NCI-H2081 (cell line): ENCODE measurements at regions not wholly inside any gene's neighbourhood (a gene's known extent, or its start where the extent isn't known, plus 50 kb on each side); places are given as distances from the start of the nearest gene placed in this dataset.
A peak's percentile ranks its signal among the peaks of the same experiment; 100 is the strongest.
"Not testable (repeated sequence)": the region's sequence is repeated elsewhere in the genome, so short reads cannot be mapped to it uniquely, and the experiment has no call there.

ENCODE experiments used
- DNase-seq, 2 experiments: peaks; one replicate each; lab custom pipeline; 2025; lab: John Stamatoyannopoulos, UW

- no peak for DNase-seq
These were observed 127.9 kb downstream of the EVA1A start for GRCh38 chr2:75432761-75433361.

DNA sequence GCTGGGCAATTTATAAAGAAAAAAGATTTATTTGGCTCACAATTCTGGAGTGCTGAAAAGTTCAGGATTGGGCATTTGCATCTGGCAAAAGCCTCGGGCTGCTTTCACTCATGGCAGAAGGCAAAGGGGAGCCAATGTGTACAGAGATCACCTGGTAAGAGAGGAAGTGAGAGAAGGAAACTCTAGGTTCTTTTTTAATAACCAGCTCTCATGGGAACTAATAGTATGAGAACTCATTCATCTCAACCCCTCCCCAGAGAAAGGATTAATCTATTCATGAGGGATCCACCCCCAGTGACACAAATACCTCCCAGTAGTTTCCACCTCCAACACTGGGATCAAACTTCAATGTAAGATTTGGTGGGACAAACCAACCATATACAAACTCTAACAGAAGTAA, 129.0 kb downstream of the EVA1A start:
- DNase-seq, result no peak

- DNase-seq, result no peak
These were observed 129.5 kb downstream of the EVA1A start for GRCh38 chr2:75431276-75431675.

DNA sequence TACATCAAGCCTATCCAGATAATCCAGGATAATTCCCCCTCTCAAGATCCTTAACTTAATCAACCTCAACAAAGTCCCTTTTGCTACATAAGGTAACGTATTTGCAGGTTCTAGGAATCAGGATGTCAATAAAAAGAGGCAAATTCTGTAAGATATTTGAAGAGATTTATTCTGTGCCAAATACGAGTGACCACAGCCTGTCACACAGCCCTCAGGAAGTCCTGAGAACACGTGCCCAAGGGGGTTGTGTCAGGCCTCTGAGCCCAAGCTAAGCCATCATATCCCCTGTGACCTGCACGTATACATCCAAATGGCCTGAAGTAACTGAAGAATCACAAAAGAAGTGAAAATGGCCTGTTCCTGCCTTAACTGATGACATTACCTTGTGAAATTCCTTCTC, 130.3 kb downstream of the EVA1A start:
- DNase-seq, result not testable (repeated sequence)

GRCh38 chr2:75428646-75429443, 131.9 kb downstream of the EVA1A start:
- no peak for DNase-seq

GRCh38 chr2:75428060-75428459, 132.7 kb downstream of the EVA1A start:
- DNase-seq, result no peak

GRCh38 chr2:75424936-75425619, 135.7 kb downstream of the EVA1A start:
- no peak for DNase-seq

GRCh38 chr2:75421986-75422385, 138.8 kb downstream of the EVA1A start:
- DNase-seq, result no peak

DNA sequence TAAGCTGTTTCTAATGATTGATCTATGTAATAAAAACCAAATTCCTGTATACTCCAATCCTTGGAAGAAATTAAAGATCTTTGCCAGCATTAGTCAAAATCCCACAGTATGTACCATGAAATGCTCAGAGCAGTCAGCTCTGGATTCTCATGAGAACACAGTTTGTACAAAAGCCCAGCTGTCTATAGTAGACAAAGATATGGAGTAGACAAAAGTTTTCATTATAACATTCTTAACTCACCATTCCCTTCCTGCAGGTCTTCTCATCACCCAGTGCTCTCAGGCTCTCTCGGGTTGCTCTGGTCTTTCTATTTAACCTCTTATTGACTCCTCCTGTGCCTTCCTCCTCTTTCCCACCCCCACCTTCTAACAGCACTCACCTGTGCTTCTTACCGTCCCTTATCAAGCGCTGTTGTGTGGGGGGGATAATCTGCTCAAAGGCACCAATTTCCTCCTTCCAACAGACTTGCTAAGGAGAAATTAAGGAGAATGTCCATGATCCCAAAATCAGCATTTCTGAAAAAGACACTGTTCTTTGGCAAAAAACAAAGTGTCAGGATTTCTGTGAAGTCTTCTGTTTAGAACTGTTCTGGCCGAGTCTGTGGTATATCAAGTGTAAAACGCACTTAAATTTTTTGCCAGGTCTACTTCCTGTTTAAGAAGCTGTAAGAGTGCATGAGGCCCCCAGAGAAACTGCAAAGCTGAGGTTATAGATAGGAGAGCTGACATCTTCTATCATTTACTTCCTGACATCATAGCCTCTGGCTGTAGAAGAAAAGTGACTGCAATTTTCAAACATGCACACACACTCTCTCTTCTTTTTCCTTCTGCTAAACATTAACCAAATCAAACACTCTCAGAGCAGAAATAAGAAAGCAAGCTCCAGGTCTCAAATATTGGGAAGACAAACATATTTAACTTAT, 144.1 kb downstream of the EVA1A start:
- no peak for DNase-seq

DNA sequence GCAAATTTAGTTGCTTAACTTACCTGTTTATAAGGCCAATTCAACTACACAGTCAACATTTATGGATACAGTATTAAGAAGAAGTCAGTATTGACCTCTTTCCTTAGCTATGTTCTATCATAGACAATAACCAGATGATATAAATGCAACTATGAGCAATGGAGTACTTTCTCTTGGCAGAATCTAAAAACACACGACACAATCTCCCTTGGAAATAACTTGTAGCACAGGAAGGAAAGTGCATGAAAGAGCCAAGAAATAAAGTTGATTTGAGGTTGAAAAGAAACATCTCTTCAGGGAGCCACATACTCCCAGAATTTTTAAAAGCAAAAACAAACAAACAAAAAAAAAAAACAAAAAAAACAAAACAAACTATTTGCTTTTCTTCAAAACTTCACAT, 145.0 kb downstream of the EVA1A start:
- no peak for DNase-seq

DNA sequence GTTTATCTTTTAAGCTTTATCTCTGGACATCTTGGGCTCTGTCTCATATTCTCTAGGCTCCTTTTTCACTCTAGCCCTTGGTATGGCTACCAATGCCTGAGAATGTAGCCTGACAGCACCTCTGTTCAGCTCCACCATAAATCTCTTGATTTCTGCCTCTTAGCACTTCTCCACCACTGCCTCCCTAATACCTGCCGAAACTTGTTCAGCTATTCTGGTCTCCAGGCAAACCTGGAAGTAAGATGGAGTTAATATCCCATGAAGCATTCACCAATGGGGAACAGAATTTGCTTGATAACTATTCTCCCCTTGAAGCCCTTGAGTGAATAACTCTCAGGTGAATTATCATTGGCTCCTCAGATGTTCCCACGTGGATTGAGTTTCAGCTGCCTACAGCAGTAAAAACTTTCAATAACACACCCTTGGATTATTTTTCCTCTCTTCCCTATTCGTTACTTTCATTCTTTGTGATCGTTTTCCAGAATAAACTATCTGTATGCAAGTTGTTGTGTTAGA, 145.6 kb downstream of the EVA1A start:
- no peak for DNase-seq

GRCh38 chr2:75411574-75411973, 149.2 kb downstream of the EVA1A start:
- no peak for DNase-seq

DNA sequence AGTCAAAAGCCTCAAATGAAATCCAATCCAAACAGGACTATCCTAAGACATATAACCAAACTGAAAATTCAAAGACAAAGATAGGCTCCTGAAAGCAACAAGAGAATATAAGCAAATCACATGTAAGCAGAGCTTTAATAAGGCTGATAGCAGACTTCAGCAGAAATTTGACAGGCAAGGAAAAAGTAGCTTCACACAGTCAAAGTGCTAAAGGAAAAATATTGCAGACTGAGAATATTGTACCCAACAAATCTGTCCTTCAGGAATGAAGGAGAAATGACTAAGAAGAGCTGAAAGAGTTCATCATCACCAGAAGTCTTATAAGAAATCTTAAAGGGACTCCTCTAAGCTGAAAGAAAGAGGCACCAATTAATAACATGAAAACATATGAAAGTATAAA, 150.0 kb downstream of the EVA1A start:
- DNase-seq, result no peak

DNA sequence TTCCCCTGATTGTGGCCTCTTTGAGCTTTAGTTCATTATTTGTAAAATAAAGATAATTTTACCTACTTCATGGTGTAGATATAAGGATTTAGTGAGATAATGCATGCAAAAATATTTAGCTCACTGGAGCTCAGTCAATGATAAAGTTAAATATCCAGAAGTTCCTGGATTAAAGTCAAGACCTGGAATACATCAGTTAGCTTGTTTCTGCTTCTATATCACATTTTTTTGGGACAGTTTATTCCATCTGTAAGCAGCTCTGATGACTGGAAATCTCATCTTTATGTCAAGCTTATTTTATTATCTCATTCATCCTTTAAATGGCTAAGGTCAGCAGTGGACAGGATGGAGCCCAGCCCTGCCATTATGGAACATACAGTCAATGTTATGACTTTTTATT, 152.0 kb downstream of the EVA1A start:
- DNase-seq, result no peak

DNA sequence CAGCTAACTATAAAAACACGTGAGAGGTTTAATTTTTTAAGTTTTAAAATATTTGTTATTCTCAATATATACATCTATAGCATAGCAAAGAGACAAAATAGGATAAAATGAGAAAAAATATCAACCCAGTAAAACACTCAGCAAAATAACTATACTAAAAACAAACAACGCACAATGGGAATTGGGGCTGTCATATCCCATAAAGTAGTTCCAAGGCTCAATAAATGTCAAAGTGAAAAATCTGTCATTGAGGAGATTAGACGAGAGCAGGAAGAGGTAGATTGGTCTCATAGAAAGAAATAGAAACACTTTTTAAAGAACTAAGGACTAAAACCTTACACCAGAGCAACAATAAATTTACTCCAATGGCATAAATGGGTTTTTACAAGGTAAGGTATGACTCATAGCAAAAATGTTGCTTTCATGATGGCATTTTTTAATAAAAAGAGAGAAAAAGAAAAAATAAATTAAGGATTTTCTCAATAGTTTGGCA, 153.7 kb downstream of the EVA1A start:
- no peak for DNase-seq

- DNase-seq, result no peak
These were observed 154.6 kb downstream of the EVA1A start for GRCh38 chr2:75406131-75406581.

DNA sequence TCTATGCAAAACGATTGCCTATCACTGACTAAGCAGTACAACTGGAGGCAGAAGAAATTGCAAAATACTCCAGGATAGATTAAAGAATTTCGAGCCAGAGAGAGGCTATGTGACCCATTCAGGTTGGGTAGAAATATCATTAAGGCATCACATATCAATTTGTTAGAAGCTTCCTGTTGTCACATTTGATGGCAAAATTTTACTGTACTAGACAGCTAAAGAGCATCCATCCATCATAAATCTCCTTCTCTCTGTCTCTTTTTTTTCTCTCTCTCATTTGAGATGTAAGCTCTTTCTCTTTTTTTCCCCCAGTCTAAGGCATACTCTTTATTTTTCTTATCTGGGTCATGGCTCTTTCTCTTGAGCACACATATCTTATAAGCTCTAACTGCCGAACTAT, 155.7 kb downstream of the EVA1A start:
- no peak for DNase-seq

DNA sequence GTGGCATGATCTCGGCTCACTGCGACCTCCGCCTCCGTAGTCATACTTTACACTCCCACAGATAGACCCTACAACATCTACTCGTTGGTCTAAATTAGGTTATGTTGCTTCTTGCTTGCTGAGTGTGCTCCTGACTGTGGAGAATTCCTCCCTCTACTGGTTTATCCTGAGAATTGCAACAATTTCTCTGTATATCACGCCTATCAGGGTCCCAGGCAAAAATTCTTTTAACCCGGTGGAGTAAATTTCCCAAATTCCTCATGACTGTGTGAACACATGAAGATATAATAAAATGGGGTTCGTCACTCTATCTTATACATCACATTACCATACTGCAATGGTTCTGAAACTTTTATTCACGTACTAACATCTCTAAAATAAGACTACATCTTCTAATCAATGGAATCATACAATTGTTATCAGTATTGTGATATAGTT, 156.7 kb downstream of the EVA1A start:
- DNase-seq, result peak; percentile 54 to 56

- DNase-seq, result no peak
These were observed 164.4 kb downstream of the EVA1A start for GRCh38 chr2:75396314-75396713.

GRCh38 chr2:75394764-75395163, 166.0 kb downstream of the EVA1A start:
- not testable (repeated sequence) for DNase-seq

- no peak for DNase-seq
These were observed 170.6 kb downstream of the EVA1A start for GRCh38 chr2:75390169-75390568.

DNA sequence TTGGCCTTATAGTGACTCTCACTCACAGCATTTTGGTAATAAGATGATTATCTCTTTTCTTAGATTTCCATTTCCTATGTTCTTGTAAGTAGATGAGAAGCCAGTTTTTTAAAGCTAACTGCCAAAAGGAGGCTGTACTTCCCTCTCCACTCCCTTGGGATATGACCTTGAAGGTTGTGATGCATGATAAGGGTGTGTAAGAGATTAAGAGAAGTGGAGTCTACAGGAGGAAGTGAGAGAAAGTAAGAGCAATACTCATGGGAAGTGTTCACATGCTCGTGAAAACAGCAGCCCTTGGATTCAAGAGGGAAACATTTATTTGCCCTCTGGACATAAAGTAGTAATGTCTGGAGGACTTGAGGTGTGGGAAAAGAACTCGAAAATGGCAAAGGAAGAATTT, 171.5 kb downstream of the EVA1A start:
- DNase-seq, result no peak
